HG03442 (cell line): ENCODE measurements at regions not wholly inside any gene's neighbourhood (a gene's known extent, or its start where the extent isn't known, plus 50 kb on each side); places are given as distances from the start of the nearest gene placed in this dataset.

Source experiments
- ATAC-seq: cut with Tn5 transposase; IDR thresholded peaks from one replicate; pipeline ENCODE4 v1.9.1; 2021; ENCODE audit warnings: mild to moderate bottlenecking, moderate library complexity; ENCODE audit not compliant: unreplicated experiment

GRCh38 chr9:129276486-129277230 lies 98.6 kb upstream of the IER5L start:
- ATAC-seq, result no peak

- no peak for ATAC-seq
These were observed 97.7 kb upstream of the IER5L start for GRCh38 chr9:129275626-129276247.

GRCh38 chr9:129273941-129274684 lies 96.1 kb upstream of the IER5L start:
- no peak for ATAC-seq

GRCh38 chr9:129273136-129273895 lies 95.3 kb upstream of the IER5L start:
- ATAC-seq, result no peak

- no peak for ATAC-seq
These were observed 94.4 kb upstream of the IER5L start for GRCh38 chr9:129272348-129273025.

- ATAC-seq, result peak; percentile 66
These were observed 92.9 kb upstream of the IER5L start for GRCh38 chr9:129270903-129271431.

GRCh38 chr9:129270205-129270604 lies 92.1 kb upstream of the IER5L start:
- ATAC-seq, result peak; percentile 58

GRCh38 chr9:129267141-129267540 lies 89.1 kb upstream of the IER5L start:
- no peak for ATAC-seq

- ATAC-seq, result no peak
These were observed 88.5 kb upstream of the IER5L start for GRCh38 chr9:129266536-129266935.

GRCh38 chr9:129264388-129264787 lies 86.3 kb upstream of the IER5L start:
- no peak for ATAC-seq

- no peak for ATAC-seq
These were observed 85.8 kb upstream of the IER5L start for GRCh38 chr9:129263836-129264235.

GRCh38 chr9:129262261-129262660 lies 84.2 kb upstream of the IER5L start:
- ATAC-seq, result no peak

GRCh38 chr9:129259375-129259774 lies 81.3 kb upstream of the IER5L start:
- ATAC-seq, result no peak

GRCh38 chr9:129258823-129259301 lies 80.8 kb upstream of the IER5L start:
- no peak for ATAC-seq

GRCh38 chr9:129258124-129258822 lies 80.2 kb upstream of the IER5L start:
- ATAC-seq, result no peak

GRCh38 chr9:129256959-129257713 lies 79.1 kb upstream of the IER5L start:
- ATAC-seq, result no peak

GRCh38 chr9:129254566-129255287 lies 76.7 kb upstream of the IER5L start:
- ATAC-seq, result no peak

- ATAC-seq, result no peak
These were observed 75.8 kb upstream of the IER5L start for GRCh38 chr9:129253803-129254381.
